Stimulated activated CD8-positive, alpha-beta memory T cell treated with anti-CD3 and anti-CD28 coated beads, Interleukin-7, amount 100 ng/mL, for 1 hour (primary cell): ENCODE measurements at regions not wholly inside any gene's neighbourhood (a gene's known extent, or its start where the extent isn't known, plus 50 kb on each side); places are given as distances from the start of the nearest gene placed in this dataset.

Source experiments
- DNase-seq, 2 donors: peaks; one replicate each; pipeline ENCODE4 v3.0.0-alpha.2; 2020; ENCODE audit warnings: low read depth in 2 of 2

DNA sequence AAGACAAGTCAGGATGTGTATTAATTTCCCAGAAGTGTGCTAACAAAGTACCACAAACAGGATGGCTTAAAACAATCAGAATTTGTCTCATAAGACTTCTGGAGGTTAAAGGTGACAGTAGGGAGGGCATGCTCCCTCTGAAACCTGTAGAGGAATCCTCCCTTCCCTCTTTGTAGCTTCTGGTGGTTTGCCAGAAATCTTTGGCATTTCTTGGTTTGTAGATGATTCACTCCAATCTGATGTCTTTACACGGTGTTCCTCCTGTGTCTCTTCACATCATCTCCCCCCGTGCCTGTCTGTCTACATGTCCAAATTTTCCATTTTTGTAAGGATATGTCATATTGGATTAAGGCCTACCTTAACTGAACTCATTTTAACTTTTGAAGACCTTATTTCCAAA is 471.5 kb downstream of the ZNF608 start:
- DNase-seq, result no peak

GRCh38 chr5:124264499-124264898 is 481.9 kb downstream of the ZNF608 start:
- no peak for DNase-seq

GRCh38 chr5:124263680-124264491 is 482.6 kb downstream of the ZNF608 start:
- DNase-seq, result no peak

DNA sequence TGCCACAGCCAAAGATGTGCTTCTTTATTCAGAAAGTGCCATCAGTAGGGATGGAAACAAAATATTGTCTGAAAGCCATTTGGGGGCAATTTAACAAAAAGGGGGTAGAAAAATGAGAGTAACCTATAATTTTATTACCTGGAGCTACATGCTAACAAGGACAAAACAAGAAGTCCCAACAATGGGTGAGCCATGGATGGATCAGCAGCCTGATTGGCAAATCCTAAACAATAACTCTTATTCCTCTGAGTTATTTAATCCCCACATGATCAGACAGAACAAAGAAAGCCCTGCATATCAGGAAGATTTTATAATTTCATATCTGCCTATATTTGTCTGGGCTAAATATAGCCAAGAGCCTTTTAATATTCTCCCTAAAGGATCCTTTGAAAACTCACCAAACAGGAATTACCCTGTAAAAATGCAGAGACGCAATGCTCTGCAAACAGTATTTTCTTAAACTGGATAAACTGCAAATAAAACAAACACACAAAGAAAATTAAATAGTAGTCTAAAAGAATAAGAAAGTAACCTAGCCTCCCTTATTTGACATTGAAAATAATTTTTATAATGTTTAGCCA is 483.4 kb downstream of the ZNF608 start:
- DNase-seq, result no peak

DNA sequence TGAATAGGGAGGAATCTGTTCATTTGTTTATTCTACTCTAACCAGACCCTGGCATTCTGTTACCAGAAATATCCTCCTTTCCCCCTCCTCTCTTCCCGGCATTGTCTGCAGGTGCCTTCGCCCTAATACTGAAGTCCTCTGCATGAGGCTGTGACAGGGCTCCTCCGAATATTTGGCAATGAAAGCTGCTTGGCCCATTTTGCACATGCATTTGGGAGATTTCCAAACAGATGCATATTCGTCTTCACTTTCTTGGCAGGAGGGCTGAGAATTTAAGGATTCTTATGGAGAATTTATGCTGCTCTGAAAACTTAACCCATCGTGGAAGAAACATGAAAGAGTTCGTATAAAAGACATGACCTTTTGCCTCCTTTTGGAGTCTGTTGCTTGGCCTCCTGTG is 484.0 kb downstream of the ZNF608 start:
- no peak for DNase-seq

GRCh38 chr5:124261848-124262247 is 484.6 kb downstream of the ZNF608 start:
- no peak for DNase-seq

DNA sequence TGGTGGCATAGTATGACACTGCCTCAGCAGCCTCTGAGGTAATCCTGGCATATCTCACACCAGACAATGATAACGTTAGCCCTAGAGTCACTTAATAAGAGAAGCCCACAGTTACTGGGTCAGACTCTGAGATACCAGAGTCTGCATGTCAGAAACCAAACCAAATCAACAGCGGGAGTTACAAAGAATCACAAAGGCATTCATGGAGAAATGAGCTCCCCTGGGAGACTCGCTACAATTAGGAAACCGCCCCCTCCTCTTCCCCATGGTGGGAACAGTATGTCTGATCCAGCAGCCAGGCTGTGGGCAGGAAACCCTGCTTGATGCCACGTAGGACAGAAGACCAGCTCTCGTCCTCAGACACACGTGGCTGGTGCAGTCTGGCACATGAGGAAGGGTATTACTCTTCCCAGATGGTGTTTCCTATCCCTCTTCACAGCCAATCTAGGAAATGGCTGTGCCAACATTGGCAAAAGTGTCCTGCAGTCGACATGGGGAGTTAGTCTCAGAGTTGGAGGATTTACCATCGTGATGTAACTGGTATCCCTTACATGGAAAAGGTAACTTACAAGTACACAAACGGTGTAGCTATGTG is 485.4 kb downstream of the ZNF608 start:
- DNase-seq, result no peak

DNA sequence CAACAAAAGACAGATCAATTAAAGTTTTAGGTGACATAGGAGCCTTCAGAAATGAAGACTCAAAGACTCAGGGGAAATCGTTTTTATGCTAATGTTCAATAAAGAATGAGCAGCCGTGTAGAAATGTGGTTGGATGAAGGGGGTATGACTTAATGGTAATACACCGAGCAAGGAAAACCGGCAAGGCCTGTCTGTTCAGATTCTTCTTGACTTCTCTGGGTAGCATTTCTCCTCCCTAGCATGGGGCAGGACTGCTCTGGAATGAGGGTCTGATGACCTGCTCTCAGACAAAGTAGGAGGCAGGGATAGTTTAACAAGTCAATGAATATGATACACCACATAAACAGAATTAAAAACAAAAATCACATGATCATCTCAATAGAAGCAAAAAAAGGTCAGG is 487.4 kb downstream of the ZNF608 start:
- no peak for DNase-seq

- DNase-seq, result no peak
Measured at GRCh38 chr5:124257048-124257447, 489.4 kb downstream of the ZNF608 start.

- no peak for DNase-seq
Measured at GRCh38 chr5:124253203-124253810, 493.1 kb downstream of the ZNF608 start.

GRCh38 chr5:124252747-124253146 is 493.7 kb downstream of the ZNF608 start:
- no peak for DNase-seq

GRCh38 chr5:124252191-124252638 is 494.2 kb downstream of the ZNF608 start:
- DNase-seq, result no peak

- DNase-seq, result no peak
Measured at GRCh38 chr5:124245276-124245675, 501.2 kb downstream of the ZNF608 start.

- DNase-seq, result no peak
Measured at GRCh38 chr5:124240732-124241131, 505.7 kb downstream of the ZNF608 start.

DNA sequence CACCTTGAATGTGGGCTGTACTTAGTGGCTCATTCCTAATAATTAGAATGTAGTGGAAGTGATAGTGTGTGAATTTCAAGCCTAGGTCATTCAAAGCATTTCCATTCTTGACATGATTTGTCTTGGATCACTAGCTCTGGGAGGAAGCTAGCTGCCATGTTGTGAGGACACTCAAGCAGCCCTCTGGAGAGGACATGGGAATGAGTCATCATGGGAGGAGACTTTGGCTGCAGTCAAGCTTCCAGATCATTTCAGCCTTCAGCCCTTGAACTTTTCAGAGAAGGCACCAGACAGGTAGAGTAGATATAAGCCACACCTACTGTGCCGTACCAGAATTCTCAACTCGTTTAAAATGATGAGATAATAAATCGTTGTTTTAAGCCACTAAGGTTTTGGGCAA is 506.9 kb downstream of the ZNF608 start:
- no peak for DNase-seq

DNA sequence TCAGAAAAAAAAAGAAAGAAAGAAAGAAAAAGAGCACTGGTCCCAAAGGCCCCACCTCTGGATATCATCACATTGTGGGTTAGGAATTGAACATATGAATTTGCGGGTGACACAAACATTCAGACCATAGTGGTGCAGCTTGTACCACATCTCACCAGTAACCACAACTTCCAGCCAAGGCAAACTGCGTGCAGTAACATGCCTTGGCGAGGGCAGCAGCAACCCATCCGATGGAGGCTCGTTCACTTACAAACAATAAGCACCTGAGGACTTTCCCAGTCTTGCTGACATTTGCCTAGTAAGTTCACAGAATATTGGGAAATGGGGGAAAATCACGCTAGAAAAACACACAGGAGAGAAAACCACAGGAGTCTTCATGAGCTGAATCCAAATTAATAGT is 508.1 kb downstream of the ZNF608 start:
- no peak for DNase-seq

- no peak for DNase-seq
Measured at GRCh38 chr5:124237206-124237695, 509.2 kb downstream of the ZNF608 start.

GRCh38 chr5:124236361-124237205 is 509.9 kb downstream of the ZNF608 start:
- DNase-seq, result no peak

- DNase-seq, result no peak
Measured at GRCh38 chr5:124235576-124235975, 510.9 kb downstream of the ZNF608 start.

DNA sequence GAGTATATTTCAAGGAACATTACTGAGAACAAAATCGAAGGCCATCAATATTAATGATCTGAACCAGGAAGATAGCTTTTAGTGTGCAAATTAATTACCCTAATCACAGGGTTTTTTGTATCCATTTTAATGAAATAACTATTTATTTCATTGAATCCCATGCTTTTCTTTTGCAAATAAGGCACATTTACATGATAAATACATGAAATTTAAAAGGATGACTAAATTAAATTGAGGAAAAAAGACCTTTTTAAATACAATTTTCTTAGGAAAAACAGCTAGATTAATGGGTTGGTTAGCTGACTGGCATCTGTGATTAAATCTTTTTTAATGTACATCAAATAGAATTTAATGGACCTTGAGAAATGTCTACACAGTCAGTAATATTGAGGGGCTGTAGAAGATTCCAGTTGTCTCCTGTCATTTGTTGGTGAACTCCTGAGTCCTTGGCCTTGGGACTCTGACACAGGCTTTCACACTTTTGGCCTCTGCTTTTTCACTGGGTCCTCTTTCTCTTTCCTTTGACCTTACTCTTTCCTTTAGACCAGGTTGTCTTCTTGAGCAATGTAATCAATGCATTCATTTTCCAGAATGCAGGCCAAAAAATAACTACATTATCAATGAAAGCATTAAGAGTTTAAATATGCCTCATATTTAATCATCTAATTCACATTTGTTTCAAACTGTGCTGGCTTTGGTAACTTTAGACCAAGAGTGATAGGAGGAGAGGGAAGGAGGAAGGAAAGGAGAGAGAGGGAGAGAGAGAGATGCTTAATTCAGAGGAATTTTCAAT is 511.5 kb downstream of the ZNF608 start:
- DNase-seq, result no peak
